Stimulated activated CD4-positive, alpha-beta T cell treated with anti-CD3 and anti-CD28 coated beads, TNF-alpha, amount 100 ng/mL, for 24 hours (primary cell): ENCODE measurements at regions not wholly inside any gene's neighbourhood (a gene's known extent, or its start where the extent isn't known, plus 50 kb on each side); places are given as distances from the start of the nearest gene placed in this dataset.

ENCODE experiments used
- DNase-seq, 3 experiments: peaks; one replicate each; pipeline ENCODE4 v3.0.0-alpha.2; 2020; ENCODE audit warnings: low read depth in 3 of 3

GRCh38 chr3:59653405-59654122, 603.7 kb upstream of the CFAP20DC start:
- DNase-seq, result no peak

GRCh38 chr3:59644479-59645402, 594.9 kb upstream of the CFAP20DC start:
- no peak for DNase-seq

GRCh38 chr3:59641169-59641899, 591.5 kb upstream of the CFAP20DC start:
- no peak for DNase-seq

GRCh38 chr3:59632760-59633573, 583.1 kb upstream of the CFAP20DC start:
- DNase-seq, result no peak

GRCh38 chr3:59631482-59631881, 581.7 kb upstream of the CFAP20DC start:
- no peak for DNase-seq

- DNase-seq, result no peak
These were observed 571.2 kb upstream of the CFAP20DC start for GRCh38 chr3:59621037-59621436.

- no peak for DNase-seq
These were observed 570.5 kb upstream of the CFAP20DC start for GRCh38 chr3:59620325-59620724.

- no peak for DNase-seq
These were observed 562.6 kb upstream of the CFAP20DC start for GRCh38 chr3:59612444-59612715.

GRCh38 chr3:59611649-59612443, 562.0 kb upstream of the CFAP20DC start:
- no peak for DNase-seq

GRCh38 chr3:59609657-59610348, 560.0 kb upstream of the CFAP20DC start:
- no peak for DNase-seq

- no peak for DNase-seq
These were observed 558.5 kb upstream of the CFAP20DC start for GRCh38 chr3:59608356-59608755.

GRCh38 chr3:59607656-59608055, 557.8 kb upstream of the CFAP20DC start:
- no peak for DNase-seq

- DNase-seq, result no peak
These were observed 556.9 kb upstream of the CFAP20DC start for GRCh38 chr3:59606638-59607266.

GRCh38 chr3:59605944-59606534, 556.2 kb upstream of the CFAP20DC start:
- DNase-seq, result no peak

GRCh38 chr3:59605318-59605717, 555.5 kb upstream of the CFAP20DC start:
- DNase-seq, result no peak

GRCh38 chr3:59601486-59601885, 551.7 kb upstream of the CFAP20DC start:
- no peak for DNase-seq

GRCh38 chr3:59600631-59601030, 550.8 kb upstream of the CFAP20DC start:
- DNase-seq, result no peak

GRCh38 chr3:59596741-59597140, 546.9 kb upstream of the CFAP20DC start:
- no peak for DNase-seq

- no peak for DNase-seq
These were observed 546.0 kb upstream of the CFAP20DC start for GRCh38 chr3:59595830-59596229.
